DLD1 (cell line): ENCODE measurements at regions not wholly inside any gene's neighbourhood (a gene's known extent, or its start where the extent isn't known, plus 50 kb on each side); places are given as distances from the start of the nearest gene placed in this dataset.

ENCODE experiments used
- in situ Hi-C: cut with HindIII; loops from 2 replicates; pipeline ENCODE4 v1.10.0; 2017; ENCODE audit warnings: low sequenced_read_pairs

GRCh38 chr16:86895606-86896005, 317.3 kb downstream of the FOXL1 start:
- in situ Hi-C loops: no loop called here

- in situ Hi-C loops: no loop called here
These were observed 318.6 kb downstream of the FOXL1 start for GRCh38 chr16:86896976-86897375.

- in situ Hi-C loops: no loop called here
These were observed 319.1 kb downstream of the FOXL1 start for GRCh38 chr16:86897486-86897885.

- in situ Hi-C loops: no loop called here
These were observed 320.0 kb downstream of the FOXL1 start for GRCh38 chr16:86898386-86898785.

- in situ Hi-C loops: no loop called here
These were observed 320.8 kb downstream of the FOXL1 start for GRCh38 chr16:86899151-86899550.

- in situ Hi-C loops: no loop called here
These were observed 321.4 kb downstream of the FOXL1 start for GRCh38 chr16:86899757-86900156.

GRCh38 chr16:86901483-86901882, 323.1 kb downstream of the FOXL1 start:
- in situ Hi-C loops: no loop called here

- in situ Hi-C loops: no loop called here
These were observed 324.3 kb downstream of the FOXL1 start for GRCh38 chr16:86902656-86903001.

- in situ Hi-C loops: no loop called here
These were observed 324.7 kb downstream of the FOXL1 start for GRCh38 chr16:86903068-86903467.

GRCh38 chr16:86905302-86905701, 327.0 kb downstream of the FOXL1 start:
- in situ Hi-C loops: no loop called here

GRCh38 chr16:86906623-86907022, 328.3 kb downstream of the FOXL1 start:
- in situ Hi-C loops: no loop called here

GRCh38 chr16:86909359-86910160, 331.2 kb downstream of the FOXL1 start:
- in situ Hi-C loops: no loop called here

- in situ Hi-C loops: no loop called here
These were observed 331.9 kb downstream of the FOXL1 start for GRCh38 chr16:86910161-86910769.

- in situ Hi-C loops: no loop called here
These were observed 333.1 kb downstream of the FOXL1 start for GRCh38 chr16:86911437-86911958.

- in situ Hi-C loops: no loop called here
These were observed 335.5 kb downstream of the FOXL1 start for GRCh38 chr16:86913886-86914285.

- in situ Hi-C loops: no loop called here
These were observed 336.7 kb downstream of the FOXL1 start for GRCh38 chr16:86914876-86915717.

GRCh38 chr16:86917471-86918365, 339.4 kb downstream of the FOXL1 start:
- in situ Hi-C loops: no loop called here

GRCh38 chr16:86918637-86919036, 340.3 kb downstream of the FOXL1 start:
- in situ Hi-C loops: no loop called here

GRCh38 chr16:86919078-86919477, 340.7 kb downstream of the FOXL1 start:
- in situ Hi-C loops: no loop called here

- in situ Hi-C loops: no loop called here
These were observed 341.4 kb downstream of the FOXL1 start for GRCh38 chr16:86919578-86920305.
